ENCODE measurements at regions not wholly inside any gene's neighbourhood (a gene's known extent, or its start where the extent isn't known, plus 50 kb on each side); places are given as distances from the start of the nearest gene placed in this dataset.

- TF ChIP-seq CTCF (IDR thresholded peaks at IDR 0.05; ENCODE audit: insufficient read depth, low read length) (no peak), POLR2AphosphoS5 (IDR thresholded peaks at IDR 0.05; ENCODE audit: low read depth) (no peak), GABPA (IDR thresholded peaks at IDR 0.05; ENCODE audit: low read depth) (no peak), REST (IDR thresholded peaks at IDR 0.05; ENCODE audit: insufficient replicate concordance, low read depth) (no peak), SPI1 (IDR thresholded peaks at IDR 0.05; ENCODE audit: borderline replicate concordance, low read depth) (no peak)
Observed at GRCh38 chr18:52277785-52278184, 62.2 kb upstream of the DCC start.

All from HL-60 (cell line).